ENCODE measurements at regions not wholly inside any gene's neighbourhood (a gene's known extent, or its start where the extent isn't known, plus 50 kb on each side); places are given as distances from the start of the nearest gene placed in this dataset.

GRCh38 chr4:72677886-72678285, 108.9 kb upstream of the ADAMTS3 start:
- TF ChIP-seq GABPA (IDR thresholded peaks at IDR 0.05; ENCODE audit: low read depth) (no peak), POLR2AphosphoS5 (IDR thresholded peaks at IDR 0.05; ENCODE audit: low read depth) (no peak), REST (IDR thresholded peaks at IDR 0.05; ENCODE audit: insufficient replicate concordance, low read depth) (no peak), SPI1 (IDR thresholded peaks at IDR 0.05; ENCODE audit: borderline replicate concordance, low read depth) (no peak)
- TF ChIP-seq, protein P1, sequence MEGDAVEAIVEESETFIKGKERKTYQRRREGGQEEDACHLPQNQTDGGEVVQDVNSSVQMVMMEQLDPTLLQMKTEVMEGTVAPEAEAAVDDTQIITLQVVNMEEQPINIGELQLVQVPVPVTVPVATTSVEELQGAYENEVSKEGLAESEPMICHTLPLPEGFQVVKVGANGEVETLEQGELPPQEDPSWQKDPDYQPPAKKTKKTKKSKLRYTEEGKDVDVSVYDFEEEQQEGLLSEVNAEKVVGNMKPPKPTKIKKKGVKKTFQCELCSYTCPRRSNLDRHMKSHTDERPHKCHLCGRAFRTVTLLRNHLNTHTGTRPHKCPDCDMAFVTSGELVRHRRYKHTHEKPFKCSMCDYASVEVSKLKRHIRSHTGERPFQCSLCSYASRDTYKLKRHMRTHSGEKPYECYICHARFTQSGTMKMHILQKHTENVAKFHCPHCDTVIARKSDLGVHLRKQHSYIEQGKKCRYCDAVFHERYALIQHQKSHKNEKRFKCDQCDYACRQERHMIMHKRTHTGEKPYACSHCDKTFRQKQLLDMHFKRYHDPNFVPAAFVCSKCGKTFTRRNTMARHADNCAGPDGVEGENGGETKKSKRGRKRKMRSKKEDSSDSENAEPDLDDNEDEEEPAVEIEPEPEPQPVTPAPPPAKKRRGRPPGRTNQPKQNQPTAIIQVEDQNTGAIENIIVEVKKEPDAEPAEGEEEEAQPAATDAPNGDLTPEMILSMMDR (IDR thresholded peaks at IDR 0.05; ENCODE audit: insufficient read depth, low read length): no peak
